ENCODE measurements at regions not wholly inside any gene's neighbourhood (a gene's known extent, or its start where the extent isn't known, plus 50 kb on each side); places are given as distances from the start of the nearest gene placed in this dataset.

GRCh38 chr10:130904676-130905075 lies 406.8 kb downstream of the TCERG1L start:
- Mint-ChIP-seq H3K27me3 (no peaks in the 10 kb centered on the region), H3K36me3 (no peaks in the 10 kb centered on the region), H3K4me3 (no peak overlapping the region), H3K9me3 (ENCODE audit: low read depth) (no peaks in the 10 kb centered on the region), H3K27ac (no peak overlapping the region), H3K4me1 (no peaks in the 10 kb centered on the region)
- no peak for DNase-seq
- CTCF ChIA-PET, result no interaction called here
- ATAC-seq, result no peak

GRCh38 chr10:130905386-130905785 lies 406.1 kb downstream of the TCERG1L start:
- no peak for ATAC-seq
- DNase-seq, result no peak
- H3K27me3 Mint-ChIP-seq, result no peaks in the 10 kb centered on the region
- no peak overlapping the region for H3K27ac Mint-ChIP-seq
- no peaks in the 10 kb centered on the region for H3K9me3 Mint-ChIP-seq (ENCODE audit: low read depth)
- no peaks in the 10 kb centered on the region for H3K36me3 Mint-ChIP-seq
- no peaks in the 10 kb centered on the region for H3K4me1 Mint-ChIP-seq
- CTCF ChIA-PET, result no interaction called here
- no peak overlapping the region for H3K4me3 Mint-ChIP-seq

GRCh38 chr10:130905921-130906320 lies 405.6 kb downstream of the TCERG1L start:
- no peak overlapping the region for H3K27ac Mint-ChIP-seq
- no peaks in the 10 kb centered on the region for H3K9me3 Mint-ChIP-seq (ENCODE audit: low read depth)
- no peak for DNase-seq
- no peaks in the 10 kb centered on the region for H3K4me1 Mint-ChIP-seq
- H3K27me3 Mint-ChIP-seq, result no peaks in the 10 kb centered on the region
- H3K4me3 Mint-ChIP-seq, result no peak overlapping the region
- no peaks in the 10 kb centered on the region for H3K36me3 Mint-ChIP-seq
- CTCF ChIA-PET, result no interaction called here
- no peak for ATAC-seq

GRCh38 chr10:130910848-130911247 lies 400.7 kb downstream of the TCERG1L start:
- no peak overlapping the region for H3K4me3 Mint-ChIP-seq
- CTCF ChIA-PET, result no interaction called here
- H3K9me3 Mint-ChIP-seq (ENCODE audit: low read depth), result peaks cover 4% of the 10 kb centered on the region
- no peaks in the 10 kb centered on the region for H3K36me3 Mint-ChIP-seq
- H3K27ac Mint-ChIP-seq, result no peak overlapping the region
- no peak for ATAC-seq
- no peaks in the 10 kb centered on the region for H3K4me1 Mint-ChIP-seq
- no peak for DNase-seq
- H3K27me3 Mint-ChIP-seq, result no peaks in the 10 kb centered on the region

DNA sequence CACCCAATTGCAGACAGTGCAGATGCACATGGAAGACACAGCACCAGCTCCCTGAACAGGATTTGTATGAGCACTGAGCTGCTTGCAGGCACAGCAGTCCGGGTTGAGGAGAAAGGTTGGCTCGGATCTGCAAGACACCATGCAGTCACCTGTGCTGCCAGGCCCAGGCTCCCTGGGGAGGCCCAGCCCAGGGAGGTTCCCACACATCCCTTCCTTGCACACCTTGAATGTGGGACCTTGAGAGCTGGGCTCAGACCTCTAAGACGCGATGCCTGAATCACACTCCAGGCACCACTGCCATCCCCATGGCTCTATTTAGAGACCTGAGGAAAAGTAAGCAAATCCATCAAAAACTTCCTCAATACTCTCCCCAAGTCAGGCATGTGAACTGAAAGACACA lies 397.7 kb downstream of the TCERG1L start:
- H3K27me3 Mint-ChIP-seq, result no peaks in the 10 kb centered on the region
- no peak for ATAC-seq
- no peak for DNase-seq
- H3K4me3 Mint-ChIP-seq, result no peak overlapping the region
- CTCF ChIA-PET, result no interaction called here
- H3K4me1 Mint-ChIP-seq, result no peaks in the 10 kb centered on the region
- H3K27ac Mint-ChIP-seq, result no peak overlapping the region
- H3K9me3 Mint-ChIP-seq (ENCODE audit: low read depth), result peaks cover 7% of the 10 kb centered on the region
- H3K36me3 Mint-ChIP-seq, result no peaks in the 10 kb centered on the region

DNA sequence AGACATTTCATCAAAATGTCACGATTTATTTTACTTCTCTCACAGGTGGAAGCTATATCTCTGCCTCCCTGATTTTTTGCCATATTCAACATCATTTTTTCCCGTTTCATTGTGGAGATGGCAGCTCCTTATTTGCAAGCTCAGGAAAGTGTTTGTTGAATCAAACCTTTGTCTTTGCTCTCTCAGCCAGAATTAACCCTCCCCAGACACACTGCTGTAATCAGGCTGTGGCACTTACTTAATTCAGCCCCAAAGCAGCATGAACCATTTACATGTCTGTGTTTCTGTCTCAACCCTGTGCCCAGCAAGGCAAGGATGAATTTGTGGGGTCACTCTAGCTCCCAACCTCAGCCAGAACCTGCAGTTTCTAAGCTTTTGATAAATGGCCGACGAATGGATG lies 397.2 kb downstream of the TCERG1L start:
- ATAC-seq (no peak), DNase-seq (no peak)
- Mint-ChIP-seq H3K27me3 (no peaks in the 10 kb centered on the region), H3K4me3 (no peak overlapping the region), H3K36me3 (no peaks in the 10 kb centered on the region), H3K9me3 (ENCODE audit: low read depth) (peaks cover 7% of the 10 kb centered on the region), H3K4me1 (no peaks in the 10 kb centered on the region), H3K27ac (no peak overlapping the region)
- CTCF ChIA-PET, result no interaction called here

DNA sequence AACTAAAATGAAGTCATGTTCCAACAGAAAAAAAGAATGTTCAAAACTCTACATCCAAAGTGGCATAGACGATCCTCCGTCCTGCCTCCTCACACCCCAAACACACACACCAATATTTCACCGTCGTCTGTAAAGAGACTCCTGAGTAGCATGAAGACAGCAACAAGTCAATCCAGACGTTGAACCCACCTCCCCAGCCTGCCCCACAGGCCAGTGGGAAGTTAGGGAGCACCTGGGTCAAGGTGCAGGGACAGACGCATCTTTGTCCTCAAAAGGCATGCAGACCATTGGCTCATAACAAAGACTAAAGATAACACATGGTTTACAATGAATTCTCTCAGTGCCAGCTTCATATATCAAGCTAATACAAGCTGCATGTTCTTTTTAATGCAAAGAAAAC lies 396.5 kb downstream of the TCERG1L start:
- Mint-ChIP-seq H3K27ac (no peak overlapping the region), H3K4me1 (no peaks in the 10 kb centered on the region), H3K36me3 (no peaks in the 10 kb centered on the region), H3K9me3 (ENCODE audit: low read depth) (peaks cover 7% of the 10 kb centered on the region), H3K4me3 (no peak overlapping the region), H3K27me3 (no peaks in the 10 kb centered on the region)
- CTCF ChIA-PET, result no interaction called here
- ATAC-seq (no peak), DNase-seq (no peak)

- Mint-ChIP-seq H3K9me3 (ENCODE audit: low read depth) (peaks cover 3% of the 10 kb centered on the region), H3K4me3 (no peak overlapping the region), H3K27ac (no peak overlapping the region), H3K4me1 (no peaks in the 10 kb centered on the region), H3K27me3 (no peaks in the 10 kb centered on the region), H3K36me3 (no peaks in the 10 kb centered on the region)
- DNase-seq, result no peak
- no peak for ATAC-seq
- CTCF ChIA-PET, result no interaction called here
These were observed 390.1 kb downstream of the TCERG1L start for GRCh38 chr10:130921461-130921860.

- Mint-ChIP-seq H3K4me3 (no peak overlapping the region), H3K36me3 (no peaks in the 10 kb centered on the region), H3K27me3 (no peaks in the 10 kb centered on the region), H3K9me3 (ENCODE audit: low read depth) (no peaks in the 10 kb centered on the region), H3K4me1 (no peaks in the 10 kb centered on the region), H3K27ac (no peak overlapping the region)
- DNase-seq, result no peak
- CTCF ChIA-PET, result no interaction called here
- ATAC-seq, result no peak
These were observed 389.5 kb downstream of the TCERG1L start for GRCh38 chr10:130921911-130922440.

DNA sequence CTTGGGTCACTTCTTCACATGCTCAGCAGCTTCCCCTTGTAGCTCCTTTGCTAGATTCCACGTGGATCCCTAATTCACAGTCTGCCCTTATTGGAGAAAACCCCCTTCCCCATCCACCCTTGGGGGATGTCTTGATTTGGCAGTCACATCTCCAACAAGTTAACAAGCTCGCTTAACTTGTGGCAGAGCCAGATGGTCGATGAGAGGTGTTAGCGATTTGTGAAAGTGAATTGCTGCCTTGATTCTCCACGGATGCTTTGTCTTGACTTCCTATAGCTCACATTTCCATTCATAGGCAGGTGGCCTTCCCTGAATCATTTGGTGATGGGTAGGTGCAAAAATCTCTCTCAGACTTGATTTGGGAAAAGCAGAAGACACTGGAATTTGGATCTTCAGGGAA lies 387.9 kb downstream of the TCERG1L start:
- H3K27ac Mint-ChIP-seq, result no peak overlapping the region
- no peaks in the 10 kb centered on the region for H3K36me3 Mint-ChIP-seq
- no peak for DNase-seq
- H3K4me1 Mint-ChIP-seq, result no peaks in the 10 kb centered on the region
- CTCF ChIA-PET, result no interaction called here
- H3K27me3 Mint-ChIP-seq, result no peaks in the 10 kb centered on the region
- no peak overlapping the region for H3K4me3 Mint-ChIP-seq
- no peak for ATAC-seq
- no peaks in the 10 kb centered on the region for H3K9me3 Mint-ChIP-seq (ENCODE audit: low read depth)

DNA sequence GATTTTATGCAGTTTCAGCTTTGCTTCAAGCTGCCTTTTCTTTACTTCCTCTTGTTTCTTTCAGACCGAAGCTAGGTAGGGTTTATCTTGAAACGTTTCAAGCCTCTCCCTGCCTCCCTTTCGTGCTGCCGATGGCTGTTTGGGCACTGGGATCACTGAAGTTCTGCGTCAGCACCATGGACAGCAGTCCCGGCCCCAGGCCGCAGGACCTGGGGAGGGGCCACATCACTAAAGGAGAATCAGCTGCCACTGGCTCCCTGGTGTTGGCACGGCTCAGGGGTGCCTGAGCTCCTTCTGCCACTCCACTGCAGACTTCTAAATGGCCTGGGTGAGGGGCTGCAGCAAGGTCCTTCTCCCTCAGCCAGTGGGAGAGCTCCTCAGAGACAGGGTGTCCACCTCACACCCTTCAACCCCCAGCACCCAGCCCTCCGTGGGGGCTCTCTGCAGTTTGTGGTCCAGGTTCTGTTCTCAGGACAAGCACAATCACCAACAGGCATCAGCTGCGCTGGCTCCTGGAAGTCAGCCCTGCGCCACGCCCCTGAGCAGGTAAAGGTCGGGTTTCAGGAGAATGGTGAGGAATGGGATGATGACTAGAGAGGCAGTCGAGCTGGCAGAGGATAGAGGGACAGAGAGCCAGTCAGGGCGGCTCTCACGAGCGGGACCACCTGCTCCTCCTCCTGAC lies 387.2 kb downstream of the TCERG1L start:
- Mint-ChIP-seq H3K27ac (no peak overlapping the region), H3K4me3 (no peak overlapping the region), H3K9me3 (ENCODE audit: low read depth) (no peaks in the 10 kb centered on the region), H3K36me3 (no peaks in the 10 kb centered on the region), H3K27me3 (no peaks in the 10 kb centered on the region), H3K4me1 (no peaks in the 10 kb centered on the region)
- no peak for DNase-seq
- ATAC-seq, result no peak
- CTCF ChIA-PET, result no interaction called here

DNA sequence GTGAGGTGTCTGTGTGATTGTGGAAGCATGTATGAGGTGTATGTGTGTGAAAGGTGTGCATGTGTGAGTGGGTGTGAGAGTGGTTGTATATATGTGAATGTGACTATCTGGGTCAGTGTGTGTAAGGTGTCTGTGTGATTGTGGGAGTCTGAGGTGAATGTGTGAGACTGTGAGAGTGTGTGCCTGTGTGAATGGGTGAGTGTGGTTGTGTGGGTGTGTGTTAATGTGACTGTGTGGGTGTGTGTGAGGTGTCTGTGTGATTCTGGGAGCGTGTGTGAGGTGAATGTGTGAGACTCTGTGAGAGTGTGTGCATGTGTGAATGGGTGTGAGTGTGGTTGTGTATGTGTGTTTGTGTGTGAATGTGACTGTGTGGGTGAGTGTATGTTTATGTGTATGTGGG lies 385.1 kb downstream of the TCERG1L start:
- Mint-ChIP-seq H3K36me3 (no peaks in the 10 kb centered on the region), H3K9me3 (ENCODE audit: low read depth) (no peaks in the 10 kb centered on the region), H3K4me1 (no peaks in the 10 kb centered on the region), H3K4me3 (no peak overlapping the region), H3K27ac (no peak overlapping the region), H3K27me3 (no peaks in the 10 kb centered on the region)
- CTCF ChIA-PET, result no interaction called here
- ATAC-seq, result no peak
- no peak for DNase-seq

- CTCF ChIA-PET, result no interaction called here
- no peak for ATAC-seq
- no peak for DNase-seq
- Mint-ChIP-seq H3K4me1 (no peaks in the 10 kb centered on the region), H3K27ac (no peak overlapping the region), H3K9me3 (ENCODE audit: low read depth) (no peaks in the 10 kb centered on the region), H3K27me3 (no peaks in the 10 kb centered on the region), H3K4me3 (no peak overlapping the region), H3K36me3 (no peaks in the 10 kb centered on the region)
These were observed 384.4 kb downstream of the TCERG1L start for GRCh38 chr10:130927157-130927556.

DNA sequence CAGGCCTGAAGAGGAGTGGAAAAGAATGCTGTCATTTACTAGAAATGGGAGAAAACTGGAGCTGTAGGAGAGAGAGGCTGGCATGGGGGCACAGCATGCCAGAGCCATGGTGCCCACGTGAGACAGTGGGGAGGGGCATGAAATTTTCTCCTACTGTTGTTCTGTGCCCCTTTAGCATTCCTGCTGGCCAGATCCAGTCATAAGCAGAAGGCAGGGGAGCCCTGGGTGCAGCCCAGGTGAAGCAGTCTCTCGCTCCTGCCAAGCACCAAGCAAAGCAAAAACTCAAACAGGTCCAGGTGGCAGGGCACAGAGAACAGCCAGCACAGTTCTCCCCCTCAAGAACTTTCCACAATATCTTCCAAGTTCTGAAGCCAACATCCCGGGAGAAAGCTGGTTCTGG lies 383.2 kb downstream of the TCERG1L start:
- no peak for ATAC-seq
- CTCF ChIA-PET, result no interaction called here
- Mint-ChIP-seq H3K27me3 (no peaks in the 10 kb centered on the region), H3K4me3 (no peak overlapping the region), H3K9me3 (ENCODE audit: low read depth) (no peaks in the 10 kb centered on the region), H3K27ac (no peak overlapping the region), H3K4me1 (no peaks in the 10 kb centered on the region), H3K36me3 (no peaks in the 10 kb centered on the region)
- no peak for DNase-seq

All from activated CD8-positive, alpha-beta memory T cell treated with anti-CD3 and anti-CD28 coated beads, Interleukin-2, amount 10 ng/mL, durations not matched to agents 7 days and 5 days (primary cell).